Uterus (tissue), 3 donors: ENCODE measurements at regions not wholly inside any gene's neighbourhood (a gene's known extent, or its start where the extent isn't known, plus 50 kb on each side); places are given as distances from the start of the nearest gene placed in this dataset.
A peak's percentile ranks its signal among the peaks of the same experiment; 100 is the strongest.
"Not testable (repeated sequence)": the region's sequence is repeated elsewhere in the genome, so short reads cannot be mapped to it uniquely, and the experiment has no call there.

Source experiments
- DNase-seq, 2 donors: peaks; one replicate each; pipeline ENCODE4 v3.0.0-alpha.2; 2019 to 2020
- H3K27ac ChIP-seq, 2 donors: fragments of 200-600 bp; sonication (generic); 1 replicate in 1 of 2; 2 replicates in 1 of 2; pipeline ENCODE4 v1.5.1; 2016 to 2018
- H3K27me3 ChIP-seq, 2 donors: fragments of 200-600 bp; sonication (generic); one replicate each; pipeline ENCODE4 v1.5.1; 2018 to 2019; ENCODE audit warnings: control low read depth in 1 of 2
- H3K36me3 ChIP-seq, 2 donors: fragments of 200-600 bp; sonication (generic); one replicate each; pipeline ENCODE4 v1.5.1; 2019; ENCODE audit warnings: control low read depth in 1 of 2
- H3K4me1 ChIP-seq, 2 donors: fragments of 200-600 bp; sonication (generic); one replicate each; pipeline ENCODE4 v1.5.1; 2018 to 2019; ENCODE audit warnings: control low read depth in 1 of 2
- H3K4me3 ChIP-seq, 2 donors: fragments of 200-600 bp; sonication (generic); 1 replicate in 1 of 2; 2 replicates in 1 of 2; pipeline ENCODE4 v1.5.1; 2018 to 2019; ENCODE audit warnings: mild to moderate bottlenecking in 1 of 2
- H3K9me3 ChIP-seq, 2 donors: fragments of 200-600 bp; sonication (generic); one replicate each; pipeline ENCODE4 v1.5.1; 2019; ENCODE audit warnings: control low read depth in 1 of 2
- CTCF ChIP-seq, 4 experiments: fragments of 200-600 bp in 2 of 4; fragments of 450-650 bp in 2 of 4; sonication (generic) in 2 of 4; IDR thresholded peaks; one replicate each; pipeline ENCODE4 v1.5.1; 2016 to 2019; ENCODE audit warnings: antibody characterized with exemption in 4 of 4, mild to moderate bottlenecking in 2 of 4, moderate library complexity in 1 of 4
- POLR2A ChIP-seq, 2 donors: fragments of 450-650 bp; IDR thresholded peaks; one replicate each; pipeline ENCODE4 v1.6.1; 2016; ENCODE audit warnings: antibody characterized with exemption in 2 of 2, mild to moderate bottlenecking in 1 of 2, moderate library complexity in 1 of 2
- intact Hi-C: fragments of 100-400 bp; cut with DNase I; formaldehyde crosslinking; loops from one replicate; pipeline ENCODE4 v1.15.1; 2023; ENCODE audit warnings: low total_unique reads
- donor health status: DM: yes; HTN: yes; CAD: no.

GRCh38 chr6:141050471-141050870, 1082.3 kb upstream of the GJE1 start:
- Histone ChIP-seq H3K27ac (peak overlapping the region; percentile 4 to 18), H3K4me3 (no peak overlapping the region), H3K4me1 (no peaks in the 10 kb centered on the region), H3K27me3 (no peaks in the 10 kb centered on the region), H3K36me3 (no peaks in the 10 kb centered on the region), H3K9me3 (peaks cover 0 to 6% of the 10 kb centered on the region in 2 donors)
- intact Hi-C loops: no loop called here
- DNase-seq: no peak
- no peak for TF ChIP-seq CTCF (IDR thresholded peaks at IDR 0.05)
- no peak for TF ChIP-seq POLR2A (IDR thresholded peaks at IDR 0.05)

- no peaks in the 10 kb centered on the region for H3K4me1 ChIP-seq
- no peak overlapping the region for H3K4me3 ChIP-seq
- no peak overlapping the region for H3K27ac ChIP-seq
- no peak for TF ChIP-seq CTCF (IDR thresholded peaks at IDR 0.05)
- no peak for TF ChIP-seq POLR2A (IDR thresholded peaks at IDR 0.05)
- DNase-seq: no peak
- peaks cover 0 to 6% of the 10 kb centered on the region in 2 donors for H3K9me3 ChIP-seq
- no peaks in the 10 kb centered on the region for H3K27me3 ChIP-seq
- intact Hi-C loops: no loop called here
- no peaks in the 10 kb centered on the region for H3K36me3 ChIP-seq
Observed at GRCh38 chr6:141048451-141048850, 1084.3 kb upstream of the GJE1 start.

- intact Hi-C loops, H3K36me3 ChIP-seq, H3K4me1 ChIP-seq, H3K9me3 ChIP-seq, H3K27ac ChIP-seq, H3K27me3 ChIP-seq, DNase-seq, H3K4me3 ChIP-seq: not testable (repeated sequence)
Observed at GRCh38 chr6:141046496-141046895, 1086.2 kb upstream of the GJE1 start.

GRCh38 chr6:141041596-141042087, 1091.1 kb upstream of the GJE1 start:
- Histone ChIP-seq H3K9me3 (no peaks in the 10 kb centered on the region), H3K4me3 (no peak overlapping the region), H3K4me1 (no peaks in the 10 kb centered on the region), H3K36me3 (no peaks in the 10 kb centered on the region), H3K27ac (no peak overlapping the region), H3K27me3 (no peaks in the 10 kb centered on the region)
- TF ChIP-seq CTCF (IDR thresholded peaks at IDR 0.05) (no peak), POLR2A (IDR thresholded peaks at IDR 0.05) (no peak)
- no peak for DNase-seq
- intact Hi-C loops: no loop called here

- Histone ChIP-seq H3K4me3 (no peak overlapping the region), H3K27ac (no peak overlapping the region), H3K9me3 (no peaks in the 10 kb centered on the region), H3K27me3 (no peaks in the 10 kb centered on the region), H3K4me1 (peaks cover 0 to 9% of the 10 kb centered on the region in 2 donors), H3K36me3 (no peaks in the 10 kb centered on the region)
- DNase-seq: no peak
- TF ChIP-seq POLR2A (IDR thresholded peaks at IDR 0.05) (no peak), CTCF (IDR thresholded peaks at IDR 0.05) (no peak)
- intact Hi-C loops: no loop called here
Observed at GRCh38 chr6:141035312-141036200, 1097.2 kb upstream of the GJE1 start.
